ENCODE measurements at regions not wholly inside any gene's neighbourhood (a gene's known extent, or its start where the extent isn't known, plus 50 kb on each side); places are given as distances from the start of the nearest gene placed in this dataset.

DNA sequence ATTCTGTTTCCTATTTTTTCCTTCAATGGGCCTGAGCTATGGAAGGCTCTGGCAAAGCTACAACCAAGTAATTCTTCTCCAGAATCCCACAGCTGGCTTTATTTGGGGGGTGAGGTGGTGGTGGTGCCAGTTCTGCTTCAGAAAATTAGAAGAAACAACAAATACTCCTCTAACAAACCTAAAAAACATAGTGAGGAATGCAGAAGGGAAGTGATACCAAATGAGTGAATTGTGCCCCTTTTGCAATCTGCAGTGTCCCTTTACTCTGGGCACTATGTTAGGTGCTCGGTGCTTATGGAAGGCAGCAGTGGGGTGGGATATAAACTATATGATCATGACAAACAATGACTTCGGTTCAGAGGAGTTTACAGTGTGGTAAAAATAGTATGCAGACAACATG is 90.4 kb upstream of the ROPN1 start:
- Histone ChIP-seq H4K20me1 (ENCODE audit: insufficient read depth, low read length) (no peaks in the 10 kb centered on the region), H3K4me1 (ENCODE audit: insufficient read depth, low read length, severe bottlenecking) (no peaks in the 10 kb centered on the region), H3K79me2 (ENCODE audit: insufficient read depth, low read length) (no peaks in the 10 kb centered on the region), H3K36me3 (ENCODE audit: insufficient read depth, low read length) (no peaks in the 10 kb centered on the region), H3K9ac (ENCODE audit: low read length) (no peak overlapping the region), H3K4me3 (ENCODE audit: low read depth, low read length, poor library complexity, severe bottlenecking) (no peak overlapping the region), H3F3A (ENCODE audit: insufficient read depth, low read length) (no peaks in the 10 kb centered on the region), H3K27ac (ENCODE audit: low read depth, low read length, poor library complexity, severe bottlenecking) (no peak overlapping the region), H2AFZ (ENCODE audit: low read length) (no peak overlapping the region), H3K9me2 (ENCODE audit: low read depth, low read length) (no peaks in the 10 kb centered on the region), H3K4me2 (ENCODE audit: low read length) (no peak overlapping the region), H3K27me3 (ENCODE audit: insufficient read depth, low read length) (no peaks in the 10 kb centered on the region), H3K9me3 (ENCODE audit: low read length) (no peaks in the 10 kb centered on the region)
- no peak for TF ChIP-seq EZH2 (IDR thresholded peaks at IDR 0.05; ENCODE audit: borderline replicate concordance, low read length)
- TF ChIP-seq, protein P1, sequence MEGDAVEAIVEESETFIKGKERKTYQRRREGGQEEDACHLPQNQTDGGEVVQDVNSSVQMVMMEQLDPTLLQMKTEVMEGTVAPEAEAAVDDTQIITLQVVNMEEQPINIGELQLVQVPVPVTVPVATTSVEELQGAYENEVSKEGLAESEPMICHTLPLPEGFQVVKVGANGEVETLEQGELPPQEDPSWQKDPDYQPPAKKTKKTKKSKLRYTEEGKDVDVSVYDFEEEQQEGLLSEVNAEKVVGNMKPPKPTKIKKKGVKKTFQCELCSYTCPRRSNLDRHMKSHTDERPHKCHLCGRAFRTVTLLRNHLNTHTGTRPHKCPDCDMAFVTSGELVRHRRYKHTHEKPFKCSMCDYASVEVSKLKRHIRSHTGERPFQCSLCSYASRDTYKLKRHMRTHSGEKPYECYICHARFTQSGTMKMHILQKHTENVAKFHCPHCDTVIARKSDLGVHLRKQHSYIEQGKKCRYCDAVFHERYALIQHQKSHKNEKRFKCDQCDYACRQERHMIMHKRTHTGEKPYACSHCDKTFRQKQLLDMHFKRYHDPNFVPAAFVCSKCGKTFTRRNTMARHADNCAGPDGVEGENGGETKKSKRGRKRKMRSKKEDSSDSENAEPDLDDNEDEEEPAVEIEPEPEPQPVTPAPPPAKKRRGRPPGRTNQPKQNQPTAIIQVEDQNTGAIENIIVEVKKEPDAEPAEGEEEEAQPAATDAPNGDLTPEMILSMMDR (IDR thresholded peaks at IDR 0.05; ENCODE audit: low read length) = no peak

DNA sequence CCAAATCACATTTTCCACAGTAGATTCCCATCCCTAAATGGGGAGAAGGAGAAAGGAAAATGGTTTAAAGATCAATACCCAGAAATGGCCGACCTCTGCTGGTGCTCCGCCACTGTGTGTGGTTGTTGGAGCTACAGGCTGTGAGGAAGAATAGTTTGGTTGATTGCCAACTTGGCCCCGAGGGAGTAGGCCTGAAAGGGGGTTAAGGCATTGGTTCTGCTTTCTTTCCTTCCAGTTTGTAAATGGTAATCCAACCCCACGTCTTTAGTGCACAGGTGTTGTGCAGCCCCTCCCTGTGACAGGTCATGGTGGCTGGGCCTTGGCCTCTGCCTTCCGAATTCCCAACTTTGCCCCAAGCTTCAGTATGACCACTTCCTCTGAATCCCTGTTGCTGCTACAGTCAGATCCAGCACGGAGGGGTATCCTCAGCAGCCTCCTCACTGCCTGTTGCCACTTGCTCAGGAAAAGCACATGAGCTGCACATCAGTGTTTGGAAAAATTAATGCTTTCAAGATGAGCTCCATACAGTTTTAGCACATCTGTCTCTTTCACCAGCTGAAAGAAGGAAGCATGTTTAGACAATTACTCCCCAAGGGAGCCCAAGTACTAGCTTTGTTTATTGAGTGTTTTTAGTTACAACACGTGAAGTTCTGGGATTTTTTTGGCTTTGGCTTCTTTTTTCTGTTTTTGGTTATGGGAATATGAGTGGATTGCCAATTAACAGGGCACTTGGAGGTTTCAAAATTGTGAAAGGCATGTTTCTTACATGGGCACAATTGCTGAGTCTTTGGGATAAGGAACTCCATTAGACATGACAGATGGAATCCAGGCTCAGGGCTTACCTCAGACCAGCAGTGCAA is 92.3 kb upstream of the ROPN1 start:
- Histone ChIP-seq H3K36me3 (ENCODE audit: insufficient read depth, low read length) (no peaks in the 10 kb centered on the region), H4K20me1 (ENCODE audit: insufficient read depth, low read length) (no peaks in the 10 kb centered on the region), H2AFZ (ENCODE audit: low read length) (no peak overlapping the region), H3K27ac (ENCODE audit: low read depth, low read length, poor library complexity, severe bottlenecking) (no peak overlapping the region), H3K4me3 (ENCODE audit: low read depth, low read length, poor library complexity, severe bottlenecking) (no peak overlapping the region), H3K4me1 (ENCODE audit: insufficient read depth, low read length, severe bottlenecking) (no peaks in the 10 kb centered on the region), H3K9me2 (ENCODE audit: low read depth, low read length) (no peaks in the 10 kb centered on the region), H3K9me3 (ENCODE audit: low read length) (no peaks in the 10 kb centered on the region), H3K4me2 (ENCODE audit: low read length) (no peak overlapping the region), H3F3A (ENCODE audit: insufficient read depth, low read length) (no peaks in the 10 kb centered on the region), H3K9ac (ENCODE audit: low read length) (no peak overlapping the region), H3K27me3 (ENCODE audit: insufficient read depth, low read length) (no peaks in the 10 kb centered on the region), H3K79me2 (ENCODE audit: insufficient read depth, low read length) (no peaks in the 10 kb centered on the region)
- TF ChIP-seq, protein P1 (IDR thresholded peaks at IDR 0.05; ENCODE audit: low read length) = no peak
- TF ChIP-seq EZH2 (IDR thresholded peaks at IDR 0.05; ENCODE audit: borderline replicate concordance, low read length) = no peak

- no peaks in the 10 kb centered on the region for H3F3A ChIP-seq (ENCODE audit: insufficient read depth, low read length)
- no peak overlapping the region for H3K4me2 ChIP-seq (ENCODE audit: low read length)
- no peak overlapping the region for H2AFZ ChIP-seq (ENCODE audit: low read length)
- H3K36me3 ChIP-seq (ENCODE audit: insufficient read depth, low read length) = no peaks in the 10 kb centered on the region
- no peaks in the 10 kb centered on the region for H3K9me3 ChIP-seq (ENCODE audit: low read length)
- no peaks in the 10 kb centered on the region for H3K79me2 ChIP-seq (ENCODE audit: insufficient read depth, low read length)
- H3K27me3 ChIP-seq (ENCODE audit: insufficient read depth, low read length) = no peaks in the 10 kb centered on the region
- no peaks in the 10 kb centered on the region for H3K9me2 ChIP-seq (ENCODE audit: low read depth, low read length)
- TF ChIP-seq, protein P1 (IDR thresholded peaks at IDR 0.05; ENCODE audit: low read length) = no peak
- no peak for TF ChIP-seq EZH2 (IDR thresholded peaks at IDR 0.05; ENCODE audit: borderline replicate concordance, low read length)
- H3K4me3 ChIP-seq (ENCODE audit: low read depth, low read length, poor library complexity, severe bottlenecking) = no peak overlapping the region
- no peaks in the 10 kb centered on the region for H4K20me1 ChIP-seq (ENCODE audit: insufficient read depth, low read length)
- H3K27ac ChIP-seq (ENCODE audit: low read depth, low read length, poor library complexity, severe bottlenecking) = no peak overlapping the region
- H3K4me1 ChIP-seq (ENCODE audit: insufficient read depth, low read length, severe bottlenecking) = no peaks in the 10 kb centered on the region
- H3K9ac ChIP-seq (ENCODE audit: low read length) = no peak overlapping the region
Measured at GRCh38 chr3:124088801-124089200, 96.9 kb upstream of the ROPN1 start.
